HG02981 (cell line): ENCODE measurements at regions not wholly inside any gene's neighbourhood (a gene's known extent, or its start where the extent isn't known, plus 50 kb on each side); places are given as distances from the start of the nearest gene placed in this dataset.
"Not testable (repeated sequence)": the region's sequence is repeated elsewhere in the genome, so short reads cannot be mapped to it uniquely, and the experiment has no call there.

ENCODE experiments used
- ATAC-seq: cut with Tn5 transposase; IDR thresholded peaks from one replicate; pipeline ENCODE4 v1.9.1; 2021; ENCODE audit warnings: mild to moderate bottlenecking, moderate library complexity; ENCODE audit not compliant: unreplicated experiment

- no peak for ATAC-seq
Observed at GRCh38 chr12:28059668-28060067, 87.1 kb upstream of the PTHLH start.

- no peak for ATAC-seq
Observed at GRCh38 chr12:28060871-28061270, 88.3 kb upstream of the PTHLH start.

GRCh38 chr12:28063355-28063880 is 90.9 kb upstream of the PTHLH start:
- no peak for ATAC-seq

GRCh38 chr12:28065374-28065773 is 92.8 kb upstream of the PTHLH start:
- ATAC-seq = peak; percentile 59

GRCh38 chr12:28065889-28066630 is 93.5 kb upstream of the PTHLH start:
- ATAC-seq = peak; percentile 28

- ATAC-seq = no peak
Observed at GRCh38 chr12:28066879-28067278, 94.3 kb upstream of the PTHLH start.

- no peak for ATAC-seq
Observed at GRCh38 chr12:28068467-28068866, 95.9 kb upstream of the PTHLH start.

- ATAC-seq = no peak
Observed at GRCh38 chr12:28079539-28079938, 107.0 kb upstream of the PTHLH start.

GRCh38 chr12:28082096-28082495 is 108.2 kb upstream of the CCDC91 start:
- no peak for ATAC-seq

- no peak for ATAC-seq
Observed at GRCh38 chr12:28083840-28084678, 106.2 kb upstream of the CCDC91 start.

- ATAC-seq = peak; percentile 73
Observed at GRCh38 chr12:28086521-28087155, 103.6 kb upstream of the CCDC91 start.

- no peak for ATAC-seq
Observed at GRCh38 chr12:28088566-28089272, 101.5 kb upstream of the CCDC91 start.

- ATAC-seq = no peak
Observed at GRCh38 chr12:28089338-28089737, 100.9 kb upstream of the CCDC91 start.

GRCh38 chr12:28090835-28091234 is 99.4 kb upstream of the CCDC91 start:
- no peak for ATAC-seq

GRCh38 chr12:28092396-28092795 is 97.9 kb upstream of the CCDC91 start:
- no peak for ATAC-seq

GRCh38 chr12:28096649-28097048 is 93.6 kb upstream of the CCDC91 start:
- ATAC-seq = no peak

- no peak for ATAC-seq
Observed at GRCh38 chr12:28097221-28097620, 93.0 kb upstream of the CCDC91 start.

GRCh38 chr12:28099245-28099644 is 91.0 kb upstream of the CCDC91 start:
- ATAC-seq = not testable (repeated sequence)

GRCh38 chr12:28099871-28100270 is 90.4 kb upstream of the CCDC91 start:
- ATAC-seq = no peak

- ATAC-seq = no peak
Observed at GRCh38 chr12:28100717-28101116, 89.5 kb upstream of the CCDC91 start.

GRCh38 chr12:28104316-28104715 is 85.9 kb upstream of the CCDC91 start:
- ATAC-seq = no peak
